NCI-H2029 (cell line): ENCODE measurements at regions not wholly inside any gene's neighbourhood (a gene's known extent, or its start where the extent isn't known, plus 50 kb on each side); places are given as distances from the start of the nearest gene placed in this dataset.
"Not testable (repeated sequence)": the region's sequence is repeated elsewhere in the genome, so short reads cannot be mapped to it uniquely, and the experiment has no call there.

ENCODE experiments used
- DNase-seq: peaks from one replicate; lab custom pipeline; 2025; lab: John Stamatoyannopoulos, UW

- DNase-seq = no peak
Measured at GRCh38 chr16:65426484-65426883, 304.6 kb upstream of the CDH11 start.

- DNase-seq = no peak
Measured at GRCh38 chr16:65422934-65423333, 301.1 kb upstream of the CDH11 start.

DNA sequence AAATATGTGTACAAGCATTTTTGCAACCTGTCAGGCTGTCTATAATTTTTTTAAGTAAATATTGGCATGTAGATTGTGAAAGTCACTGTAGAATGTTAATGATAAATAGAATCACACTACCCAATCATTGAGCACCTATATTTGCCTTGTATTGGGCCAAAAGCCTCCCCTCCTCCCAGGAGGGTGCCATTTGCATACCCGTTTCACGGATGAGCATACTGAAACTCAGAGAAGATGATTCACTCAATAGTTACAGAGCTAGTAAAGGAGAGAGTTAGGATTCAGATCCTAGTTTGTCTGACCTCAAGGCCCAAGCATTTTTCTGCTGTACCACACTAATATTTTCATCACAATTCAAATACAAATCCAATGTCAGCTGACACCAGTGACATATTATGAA is 299.7 kb upstream of the CDH11 start:
- no peak for DNase-seq

DNA sequence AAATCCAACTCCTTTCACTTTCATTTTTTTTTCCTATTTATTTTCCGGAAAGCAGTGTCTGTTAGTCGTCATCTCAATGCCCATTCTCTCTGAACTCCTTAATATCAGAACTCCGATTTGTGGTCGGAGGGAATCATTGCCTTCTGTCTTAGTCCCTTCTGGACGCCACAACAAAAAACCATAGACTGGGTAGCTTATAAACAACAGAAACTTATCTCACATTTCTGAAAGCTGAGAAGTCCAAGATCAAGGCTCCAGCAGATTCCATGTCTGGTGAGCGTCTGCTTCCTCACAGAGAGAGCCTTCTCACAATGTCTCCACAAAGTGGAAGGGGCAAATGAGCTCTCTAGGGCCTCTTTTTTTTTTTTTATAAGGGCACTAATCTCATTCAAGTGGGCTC is 296.6 kb upstream of the CDH11 start:
- DNase-seq = no peak

- DNase-seq = no peak
Measured at GRCh38 chr16:65415460-65415859, 293.6 kb upstream of the CDH11 start.

GRCh38 chr16:65414284-65414984 is 292.6 kb upstream of the CDH11 start:
- no peak for DNase-seq

DNA sequence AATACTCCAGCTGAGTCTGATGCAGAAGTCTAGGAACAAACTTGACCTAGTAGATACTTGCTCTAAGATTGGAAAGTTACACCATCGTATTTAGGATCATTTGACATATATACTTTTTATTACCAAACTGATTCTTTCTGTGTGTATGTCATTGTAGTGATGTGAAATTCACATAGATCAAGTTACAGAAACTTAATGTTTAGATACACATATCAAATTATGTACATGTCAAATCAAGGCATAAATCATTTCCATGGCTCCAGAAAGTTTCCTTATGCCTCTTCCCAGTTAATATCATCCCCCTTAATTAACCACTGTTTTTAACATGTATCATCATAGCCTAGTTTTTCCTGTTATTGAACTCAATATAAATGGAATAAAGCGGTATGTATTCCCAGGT is 292.0 kb upstream of the CDH11 start:
- DNase-seq = no peak

GRCh38 chr16:65410801-65411200 is 288.9 kb upstream of the CDH11 start:
- no peak for DNase-seq

DNA sequence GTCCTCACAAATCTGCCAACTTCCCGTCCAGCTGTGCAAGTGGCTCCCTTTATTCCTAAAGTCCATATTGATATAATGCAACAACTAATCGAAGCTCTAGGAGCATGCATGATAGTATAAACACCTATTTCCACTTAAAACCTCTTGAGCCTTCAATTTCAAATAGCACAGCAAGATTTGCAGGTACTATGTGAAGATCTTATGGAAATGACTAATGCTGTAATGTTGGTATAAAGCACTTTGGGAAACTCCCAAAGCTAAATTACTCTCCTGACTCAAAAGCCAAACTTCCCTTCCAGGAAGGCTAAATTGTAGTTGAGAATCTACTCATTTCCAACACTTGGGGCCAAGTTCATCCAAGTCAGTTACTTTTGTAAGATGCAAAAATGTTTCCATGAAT is 287.6 kb upstream of the CDH11 start:
- DNase-seq = no peak

DNA sequence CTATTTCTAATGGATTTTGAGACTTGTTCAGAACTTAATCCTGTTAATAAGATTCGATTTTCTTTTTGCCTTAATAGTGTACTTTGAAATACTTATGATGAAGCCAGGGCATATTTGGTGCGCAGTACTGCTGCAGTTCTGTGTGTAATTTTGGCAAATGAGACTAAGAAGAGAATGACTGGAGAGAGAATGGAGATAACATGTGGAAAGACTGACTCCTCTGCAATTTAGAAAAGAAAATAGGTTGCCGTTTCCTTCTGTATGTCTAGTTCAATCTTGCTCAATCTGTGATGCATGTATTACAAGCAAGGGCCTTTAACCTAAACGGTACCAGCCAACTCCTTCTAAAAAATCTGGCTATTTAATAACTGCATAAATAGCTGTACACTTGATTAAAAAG is 285.1 kb upstream of the CDH11 start:
- no peak for DNase-seq

- no peak for DNase-seq
Measured at GRCh38 chr16:65406116-65406515, 284.3 kb upstream of the CDH11 start.

DNA sequence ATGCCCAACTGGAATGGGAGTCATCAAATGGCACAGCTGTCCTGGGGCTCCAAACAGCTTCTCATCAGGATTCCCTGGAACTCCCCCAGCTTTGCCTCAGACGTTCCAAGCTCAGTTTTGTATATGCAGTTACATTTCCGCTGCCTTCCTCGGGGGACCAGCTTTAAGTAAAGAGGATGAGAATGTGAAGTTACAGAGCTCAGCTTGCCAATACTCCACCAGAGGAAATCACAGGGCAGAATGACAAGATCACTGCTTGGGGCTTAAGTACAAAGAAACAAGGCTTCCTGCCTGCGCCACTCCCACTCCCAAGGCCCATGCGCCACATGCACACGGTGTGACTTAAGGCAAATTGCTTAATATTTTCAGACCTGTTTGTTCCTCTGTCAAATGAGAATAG is 272.4 kb upstream of the CDH11 start:
- DNase-seq = no peak

GRCh38 chr16:65392806-65393565 is 271.1 kb upstream of the CDH11 start:
- no peak for DNase-seq

GRCh38 chr16:65388592-65388991 is 266.7 kb upstream of the CDH11 start:
- DNase-seq = no peak

DNA sequence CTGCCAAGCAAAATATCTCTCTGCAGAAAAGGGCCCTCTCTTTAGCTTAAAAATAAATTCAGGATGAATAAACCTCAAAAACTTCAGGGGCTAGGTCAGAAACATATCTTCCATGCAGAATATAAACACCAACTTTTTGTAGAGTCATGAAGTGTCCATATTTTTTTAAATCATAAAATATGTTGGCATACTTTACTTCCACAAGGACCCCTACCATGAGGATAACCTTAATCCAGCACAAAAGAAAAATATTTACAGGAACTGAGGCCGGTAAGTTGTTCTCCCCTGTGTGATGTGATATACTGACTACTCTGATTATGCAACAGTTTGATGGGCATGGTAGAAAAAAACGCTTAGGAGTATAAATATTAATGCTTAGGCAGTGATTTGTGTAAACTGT is 264.8 kb upstream of the CDH11 start:
- no peak for DNase-seq

GRCh38 chr16:65384441-65384840 is 262.6 kb upstream of the CDH11 start:
- DNase-seq = no peak

- no peak for DNase-seq
Measured at GRCh38 chr16:65377195-65377594, 255.3 kb upstream of the CDH11 start.

- DNase-seq = no peak
Measured at GRCh38 chr16:65376601-65377000, 254.7 kb upstream of the CDH11 start.

DNA sequence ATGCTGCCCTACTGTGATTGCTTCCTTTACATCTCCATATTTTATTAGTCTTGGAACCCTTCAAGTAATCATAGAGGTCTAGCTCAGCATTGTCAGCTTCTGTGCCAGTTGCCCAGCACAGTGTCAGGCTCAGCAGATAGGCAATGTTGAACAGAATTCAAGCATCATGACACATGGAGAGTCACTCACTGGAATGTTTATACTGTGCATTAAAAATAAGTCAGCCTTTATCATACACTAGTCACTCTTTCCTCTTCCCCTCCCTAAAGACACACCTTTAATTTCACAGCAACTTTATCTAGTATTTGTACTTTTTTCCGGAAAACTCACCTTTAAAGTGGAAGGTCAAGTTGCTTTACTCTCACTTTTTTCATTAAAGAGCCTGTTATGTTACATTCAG is 253.8 kb upstream of the CDH11 start:
- no peak for DNase-seq

DNA sequence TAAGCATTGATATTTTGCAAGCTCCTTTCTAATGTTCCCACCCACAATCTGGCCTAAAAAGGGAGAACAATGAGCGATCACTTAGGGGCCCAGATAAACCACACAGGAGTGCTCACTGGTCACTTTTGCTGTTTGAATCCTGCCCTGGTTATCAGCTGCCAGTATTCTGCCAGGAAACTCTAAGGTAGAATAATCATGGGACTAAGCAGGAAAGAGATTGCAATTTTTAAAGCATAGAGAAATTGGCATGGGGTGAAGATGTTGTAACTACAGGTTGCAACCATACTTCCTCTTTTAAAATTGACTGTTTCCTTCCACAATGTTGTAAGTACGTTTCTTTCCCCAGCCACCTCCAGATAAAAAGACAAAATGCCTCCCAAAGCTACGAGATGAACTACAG is 251.2 kb upstream of the CDH11 start:
- no peak for DNase-seq

DNA sequence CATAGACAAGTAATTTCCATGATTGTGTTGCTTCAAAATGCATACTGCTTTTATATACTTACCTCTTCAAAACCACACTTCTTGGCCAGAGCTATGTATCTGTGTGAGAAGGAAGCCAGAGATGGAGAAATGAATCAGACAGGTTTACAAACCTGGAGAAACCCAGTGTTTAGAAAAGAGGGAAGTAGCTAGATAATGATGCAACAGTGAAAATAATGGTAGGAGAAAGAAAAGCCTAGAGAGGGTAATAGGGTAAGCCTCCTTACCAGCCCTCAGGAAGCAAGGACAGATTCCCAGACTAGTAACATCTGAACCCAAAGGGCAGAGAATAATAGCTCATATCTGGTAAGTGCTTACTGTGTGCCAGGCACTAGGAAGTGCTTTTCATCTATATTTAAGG is 250.3 kb upstream of the CDH11 start:
- no peak for DNase-seq

DNA sequence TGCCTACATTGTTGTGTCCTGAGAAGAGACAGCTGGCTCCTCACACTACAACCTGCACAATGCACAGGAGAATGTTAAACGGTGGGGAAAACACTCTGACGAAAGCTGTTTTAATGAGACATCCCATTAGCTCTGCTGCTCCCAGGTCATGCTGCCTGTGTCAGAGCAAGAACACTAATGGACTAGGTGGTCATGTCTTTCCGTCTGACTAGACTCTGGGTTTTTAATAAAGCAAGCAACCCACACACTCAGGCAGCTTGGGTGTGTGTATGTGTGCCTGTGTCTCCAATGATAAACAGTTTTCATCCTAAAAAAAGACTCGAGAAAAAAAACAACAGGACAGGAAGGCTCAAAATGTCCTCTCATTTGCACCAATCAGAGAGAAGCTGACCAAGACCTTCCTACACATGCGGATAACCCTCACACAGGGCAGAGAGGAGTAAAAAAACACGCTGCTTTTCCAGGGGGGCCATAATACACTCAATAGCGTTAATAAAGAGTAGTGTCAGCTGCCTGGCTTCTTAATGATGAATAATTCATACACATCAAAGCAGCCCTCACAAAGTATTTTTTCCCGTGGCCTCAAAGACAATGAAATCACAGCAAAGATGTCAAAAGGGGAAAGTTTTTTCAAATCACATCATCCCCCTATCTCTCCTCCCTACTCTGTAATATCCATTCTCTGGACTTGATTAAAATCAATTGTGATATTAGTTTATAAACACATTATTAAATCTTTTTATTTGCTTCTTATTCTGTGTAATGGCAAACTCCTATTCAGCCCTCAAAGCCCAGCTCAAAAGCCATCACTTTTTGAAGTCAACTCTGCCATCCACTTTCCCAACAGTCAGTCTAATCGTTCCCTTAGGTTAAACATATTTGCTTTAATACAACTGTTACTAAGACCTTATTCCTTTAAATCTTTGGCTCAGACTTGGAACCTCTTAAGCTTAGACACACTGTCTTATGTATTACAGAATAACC is 244.2 kb upstream of the CDH11 start:
- DNase-seq = no peak

DNA sequence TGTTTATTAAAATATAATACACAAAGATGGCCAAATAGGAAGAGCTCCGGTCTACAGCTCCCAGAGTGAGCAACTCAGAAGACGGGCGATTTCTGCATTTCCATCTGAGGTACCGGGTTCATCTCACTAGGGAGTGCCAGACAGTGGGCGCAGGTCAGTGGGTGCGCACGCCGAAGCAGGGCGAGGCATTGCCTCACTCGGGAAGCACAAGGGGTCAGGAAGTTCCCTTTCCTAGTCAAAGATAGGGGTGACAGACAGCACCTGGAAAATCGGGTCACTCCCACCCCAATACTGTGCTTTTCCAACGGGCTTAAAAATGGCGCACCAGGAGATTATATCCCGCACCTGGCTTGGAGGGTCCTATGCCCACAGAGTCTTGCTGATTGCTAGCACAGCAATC is 234.9 kb upstream of the CDH11 start:
- DNase-seq = not testable (repeated sequence)
